ENCODE measurements at regions not wholly inside any gene's neighbourhood (a gene's known extent, or its start where the extent isn't known, plus 50 kb on each side); places are given as distances from the start of the nearest gene placed in this dataset.

DNA sequence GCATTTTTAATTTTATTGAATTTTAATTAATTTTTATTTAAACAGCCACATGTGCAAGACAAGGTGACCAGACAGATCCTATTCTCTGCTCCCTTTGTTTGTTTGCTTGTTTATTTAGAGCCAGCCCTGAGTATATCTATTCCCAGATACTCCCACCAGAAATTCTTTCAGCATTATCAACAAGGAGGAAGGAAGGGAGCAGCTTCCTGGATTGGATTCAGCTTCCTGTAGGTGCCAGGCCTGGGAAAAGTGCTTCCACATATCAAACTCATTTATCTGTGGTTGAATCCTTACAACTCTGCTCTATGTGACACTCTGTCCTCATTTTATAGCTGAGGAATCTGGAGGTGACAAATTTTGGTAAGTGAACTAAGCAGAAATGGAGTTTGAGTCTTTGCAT is 60.5 kb upstream of the KLF7 start:
- no peaks in the 10 kb centered on the region for H3K27me3 ChIP-seq
- TF ChIP-seq, protein P1, sequence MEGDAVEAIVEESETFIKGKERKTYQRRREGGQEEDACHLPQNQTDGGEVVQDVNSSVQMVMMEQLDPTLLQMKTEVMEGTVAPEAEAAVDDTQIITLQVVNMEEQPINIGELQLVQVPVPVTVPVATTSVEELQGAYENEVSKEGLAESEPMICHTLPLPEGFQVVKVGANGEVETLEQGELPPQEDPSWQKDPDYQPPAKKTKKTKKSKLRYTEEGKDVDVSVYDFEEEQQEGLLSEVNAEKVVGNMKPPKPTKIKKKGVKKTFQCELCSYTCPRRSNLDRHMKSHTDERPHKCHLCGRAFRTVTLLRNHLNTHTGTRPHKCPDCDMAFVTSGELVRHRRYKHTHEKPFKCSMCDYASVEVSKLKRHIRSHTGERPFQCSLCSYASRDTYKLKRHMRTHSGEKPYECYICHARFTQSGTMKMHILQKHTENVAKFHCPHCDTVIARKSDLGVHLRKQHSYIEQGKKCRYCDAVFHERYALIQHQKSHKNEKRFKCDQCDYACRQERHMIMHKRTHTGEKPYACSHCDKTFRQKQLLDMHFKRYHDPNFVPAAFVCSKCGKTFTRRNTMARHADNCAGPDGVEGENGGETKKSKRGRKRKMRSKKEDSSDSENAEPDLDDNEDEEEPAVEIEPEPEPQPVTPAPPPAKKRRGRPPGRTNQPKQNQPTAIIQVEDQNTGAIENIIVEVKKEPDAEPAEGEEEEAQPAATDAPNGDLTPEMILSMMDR (IDR thresholded peaks at IDR 0.05): no peak
- no peak for TF ChIP-seq POLR2AphosphoS5 (IDR thresholded peaks at IDR 0.05)
- H3K27ac ChIP-seq: peak overlapping the region in 2 of 5 donors; percentile 49 to 71
- H3K9me3 ChIP-seq: no peaks in the 10 kb centered on the region
- intact Hi-C loops (cut with DNase I; ENCODE audit: low total_unique reads): no loop called here
- peaks cover 6 to 29% (median 14%) of the 10 kb centered on the region in 4 donors for H3K4me1 ChIP-seq
- no peaks in the 10 kb centered on the region for H3K36me3 ChIP-seq
- no peak for DNase-seq
- H3K4me3 ChIP-seq: no peak overlapping the region

DNA sequence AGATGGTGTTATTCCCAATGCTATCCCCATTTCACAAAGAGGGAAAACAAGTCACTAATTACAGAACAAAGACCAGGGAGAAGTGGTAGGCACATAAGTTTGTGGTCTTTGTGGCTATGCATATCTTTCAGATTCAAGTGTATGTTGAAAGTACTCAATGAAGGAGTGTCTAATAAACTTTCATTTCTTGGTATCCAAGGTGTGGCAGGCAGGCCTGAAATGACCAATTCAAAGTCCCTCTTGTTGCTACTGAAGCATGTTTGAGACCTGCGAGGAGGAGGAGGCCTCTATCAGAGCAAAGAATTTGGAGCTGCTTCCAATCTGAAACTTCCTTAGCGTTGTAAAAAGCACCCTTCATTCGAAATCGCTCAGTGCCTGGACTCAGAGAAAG is 60.9 kb upstream of the KLF7 start:
- peaks cover 6 to 29% (median 14%) of the 10 kb centered on the region in 4 donors for H3K4me1 ChIP-seq
- H3K4me3 ChIP-seq: peak overlapping the region; percentile 14 to 28 (median 16)
- WGBS, 5 donors: 25 to 40% (median 33%) methylated on average over 4 of the region's 4 CpGs
- intact Hi-C loops (cut with DNase I; ENCODE audit: low total_unique reads): no loop called here
- TF ChIP-seq POLR2A (IDR thresholded peaks at IDR 0.05): no peak
- TF ChIP-seq POLR2AphosphoS5 (IDR thresholded peaks at IDR 0.05): no peak
- TF ChIP-seq, protein P1 (IDR thresholded peaks at IDR 0.05): no peak
- TF ChIP-seq EP300 (IDR thresholded peaks at IDR 0.05): no peak
- DNase-seq: no peak
- no peaks in the 10 kb centered on the region for H3K36me3 ChIP-seq
- no peaks in the 10 kb centered on the region for H3K9me3 ChIP-seq
- no peaks in the 10 kb centered on the region for H3K27me3 ChIP-seq
- H3K27ac ChIP-seq: peak overlapping the region in 2 of 5 donors; percentile 49 to 71

DNA sequence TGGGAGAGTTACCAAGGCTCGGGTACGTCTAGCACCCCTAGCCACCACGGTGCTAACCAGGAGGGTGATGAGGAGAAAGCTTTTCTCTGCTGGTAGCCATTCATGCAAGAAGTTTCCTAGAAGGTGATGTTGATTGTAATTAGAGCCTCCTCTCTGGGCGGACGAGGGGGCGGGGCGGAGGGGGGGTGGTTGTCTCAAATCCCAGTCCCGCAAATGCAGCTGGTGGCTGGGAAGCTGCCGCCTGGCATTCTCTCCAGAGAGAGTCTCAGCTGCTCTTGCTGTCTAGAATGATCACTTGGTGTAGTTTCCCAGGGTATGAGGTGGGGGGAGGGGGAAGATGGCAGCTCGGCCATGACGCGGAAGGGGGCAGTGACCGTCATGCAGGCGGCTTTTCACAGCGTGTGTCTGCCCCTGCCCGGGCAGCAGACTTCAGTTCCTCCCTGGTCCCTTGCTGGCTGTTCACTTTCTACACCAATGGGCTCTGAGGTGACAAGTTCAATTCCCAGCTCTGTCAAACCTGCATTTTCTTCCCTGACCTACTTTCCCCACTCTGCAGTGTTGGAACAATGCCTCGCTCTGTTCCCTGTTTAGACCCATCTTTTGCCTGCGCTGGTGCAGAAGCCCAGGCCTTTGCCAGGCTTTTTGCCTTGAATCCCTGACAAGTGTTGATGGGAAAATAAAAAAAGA is 61.5 kb upstream of the KLF7 start:
- peak in 1 of 2 donors; percentile 72 for DNase-seq
- H3K9me3 ChIP-seq: no peaks in the 10 kb centered on the region
- H3K27ac ChIP-seq: peak overlapping the region in 2 of 5 donors; percentile 49 to 71
- H3K4me3 ChIP-seq: peak overlapping the region; percentile 14 to 28 (median 16)
- WGBS, 5 donors: 25 to 39% (median 29%) methylated on average over 18 of the region's 18 CpGs
- intact Hi-C loops (cut with DNase I; ENCODE audit: low total_unique reads): no loop called here
- no peaks in the 10 kb centered on the region for H3K36me3 ChIP-seq
- H3K27me3 ChIP-seq: no peaks in the 10 kb centered on the region
- no peak for TF ChIP-seq EP300 (IDR thresholded peaks at IDR 0.05)
- no peak for TF ChIP-seq POLR2AphosphoS5 (IDR thresholded peaks at IDR 0.05)
- TF ChIP-seq POLR2A (IDR thresholded peaks at IDR 0.05): no peak
- TF ChIP-seq, protein P1 (IDR thresholded peaks at IDR 0.05): no peak
- H3K4me1 ChIP-seq: peaks cover 6 to 29% (median 14%) of the 10 kb centered on the region in 4 donors

GRCh38 chr2:207227749-207228145 is 62.0 kb upstream of the KLF7 start:
- WGBS, 5 donors: 57 to 81% (median 74%) methylated on average over 3 of the region's 3 CpGs
- no peak for DNase-seq
- no peaks in the 10 kb centered on the region for H3K36me3 ChIP-seq
- TF ChIP-seq POLR2AphosphoS5 (IDR thresholded peaks at IDR 0.05): no peak
- no peak for TF ChIP-seq POLR2A (IDR thresholded peaks at IDR 0.05)
- TF ChIP-seq EP300 (IDR thresholded peaks at IDR 0.05): no peak
- TF ChIP-seq, protein P1 (IDR thresholded peaks at IDR 0.05): no peak
- intact Hi-C loops (cut with DNase I; ENCODE audit: low total_unique reads): no loop called here
- peaks cover 6 to 29% (median 14%) of the 10 kb centered on the region in 4 donors for H3K4me1 ChIP-seq
- H3K27ac ChIP-seq: peak overlapping the region in 2 of 5 donors; percentile 49 to 71
- peak overlapping the region in 2 of 4 donors; percentile 16 to 28 for H3K4me3 ChIP-seq
- H3K9me3 ChIP-seq: no peaks in the 10 kb centered on the region
- H3K27me3 ChIP-seq: no peaks in the 10 kb centered on the region

Data from stomach (tissue), 8 donors.